DND-41 (cell line): ENCODE measurements at regions not wholly inside any gene's neighbourhood (a gene's known extent, or its start where the extent isn't known, plus 50 kb on each side); places are given as distances from the start of the nearest gene placed in this dataset.

ENCODE experiments used
- EZH2 ChIP-seq: IDR thresholded peaks from 3 replicates; pipeline ENCODE4 v1.6.1; 2012; ENCODE audit warnings: borderline replicate concordance, low read depth, mild to moderate bottlenecking, moderate library complexity, low read length, inconsistent platforms; ENCODE audit not compliant: severe bottlenecking
- TF ChIP-seq, protein P1 (sequence below): IDR thresholded peaks from 2 replicates; pipeline ENCODE4 v1.5.1; 2012; ENCODE audit warnings: borderline replicate concordance, low read length, moderate library complexity, mild to moderate bottlenecking; ENCODE audit not compliant: poor library complexity, severe bottlenecking; ENCODE audit errors: extremely low read depth

DNA sequence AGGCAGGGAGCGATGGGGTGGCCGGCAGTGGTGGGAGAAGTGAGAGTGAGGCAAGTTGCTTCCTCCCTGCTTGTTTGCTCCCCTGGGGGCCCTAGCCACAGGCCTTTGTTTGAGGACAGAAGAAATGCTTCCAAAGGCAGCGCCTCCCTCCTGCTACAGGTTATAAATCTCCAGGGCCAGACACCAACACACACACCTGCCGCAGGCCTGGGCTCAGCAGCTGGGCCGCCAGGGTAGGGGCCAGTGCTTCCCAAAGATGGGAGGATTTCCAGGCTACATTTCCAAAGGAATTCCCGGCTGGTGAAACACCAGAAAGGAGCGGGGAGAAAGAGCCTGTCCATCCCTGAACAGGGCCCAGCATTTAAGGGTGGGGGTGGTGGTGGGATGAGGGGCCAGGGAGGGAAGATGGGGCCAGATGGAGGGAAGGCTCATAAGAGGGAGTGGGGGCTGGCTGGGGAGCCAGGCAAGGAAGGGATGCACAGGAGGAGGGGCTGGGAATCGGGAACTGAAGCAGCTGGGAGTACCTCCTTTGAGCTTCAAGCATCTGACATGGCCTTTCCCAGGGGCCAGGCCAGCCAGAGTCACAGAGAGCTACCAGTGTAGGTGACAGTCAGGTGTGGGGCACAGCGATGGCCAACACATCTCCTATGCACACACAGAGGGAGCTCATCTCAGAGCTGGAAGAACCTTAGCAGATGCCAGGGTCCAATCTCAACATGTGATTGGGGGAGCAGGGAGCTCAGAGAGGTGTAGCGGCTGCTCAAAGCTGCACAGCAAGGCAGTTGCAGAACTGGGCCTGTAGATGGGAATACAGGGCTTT lies 143.9 kb downstream of the PJA1 start:
- TF ChIP-seq, protein P1, sequence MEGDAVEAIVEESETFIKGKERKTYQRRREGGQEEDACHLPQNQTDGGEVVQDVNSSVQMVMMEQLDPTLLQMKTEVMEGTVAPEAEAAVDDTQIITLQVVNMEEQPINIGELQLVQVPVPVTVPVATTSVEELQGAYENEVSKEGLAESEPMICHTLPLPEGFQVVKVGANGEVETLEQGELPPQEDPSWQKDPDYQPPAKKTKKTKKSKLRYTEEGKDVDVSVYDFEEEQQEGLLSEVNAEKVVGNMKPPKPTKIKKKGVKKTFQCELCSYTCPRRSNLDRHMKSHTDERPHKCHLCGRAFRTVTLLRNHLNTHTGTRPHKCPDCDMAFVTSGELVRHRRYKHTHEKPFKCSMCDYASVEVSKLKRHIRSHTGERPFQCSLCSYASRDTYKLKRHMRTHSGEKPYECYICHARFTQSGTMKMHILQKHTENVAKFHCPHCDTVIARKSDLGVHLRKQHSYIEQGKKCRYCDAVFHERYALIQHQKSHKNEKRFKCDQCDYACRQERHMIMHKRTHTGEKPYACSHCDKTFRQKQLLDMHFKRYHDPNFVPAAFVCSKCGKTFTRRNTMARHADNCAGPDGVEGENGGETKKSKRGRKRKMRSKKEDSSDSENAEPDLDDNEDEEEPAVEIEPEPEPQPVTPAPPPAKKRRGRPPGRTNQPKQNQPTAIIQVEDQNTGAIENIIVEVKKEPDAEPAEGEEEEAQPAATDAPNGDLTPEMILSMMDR: no peak
- TF ChIP-seq EZH2: no peak
